ENCODE measurements at regions not wholly inside any gene's neighbourhood (a gene's known extent, or its start where the extent isn't known, plus 50 kb on each side); places are given as distances from the start of the nearest gene placed in this dataset.

DNA sequence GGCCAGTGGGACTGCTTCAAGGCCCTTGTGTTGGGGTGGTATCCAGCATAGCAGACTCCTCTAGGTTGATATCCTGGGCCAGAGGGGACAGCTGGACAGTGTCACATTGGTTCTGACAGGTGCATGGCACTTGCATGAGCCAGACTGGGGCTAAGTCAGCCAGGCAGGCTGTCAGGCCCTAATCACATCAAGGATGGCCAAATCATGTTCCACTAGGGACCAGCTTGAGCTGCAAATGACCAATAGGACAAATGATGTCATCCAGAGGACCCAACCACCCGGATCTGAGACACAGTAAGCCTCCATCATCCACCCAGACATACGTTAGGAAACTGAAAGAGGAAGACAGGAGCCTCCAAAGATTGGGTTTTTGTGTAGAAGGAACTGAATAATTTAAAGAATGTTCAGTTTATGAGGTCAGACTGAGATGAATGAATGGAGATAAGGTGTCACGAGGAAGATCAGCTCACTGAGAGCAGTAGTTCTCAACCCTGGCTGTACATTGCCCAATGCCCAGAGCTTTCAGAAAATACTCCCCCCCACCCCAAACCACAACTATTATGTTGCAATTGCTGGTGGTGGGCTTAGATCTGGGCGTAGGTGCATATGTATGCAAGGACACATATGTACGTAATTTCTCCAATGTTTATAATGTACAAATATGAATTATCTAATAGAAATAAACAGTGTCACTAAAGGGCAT is 75.2 kb upstream of the INHBA start (continued):
- TF ChIP-seq, protein P1, sequence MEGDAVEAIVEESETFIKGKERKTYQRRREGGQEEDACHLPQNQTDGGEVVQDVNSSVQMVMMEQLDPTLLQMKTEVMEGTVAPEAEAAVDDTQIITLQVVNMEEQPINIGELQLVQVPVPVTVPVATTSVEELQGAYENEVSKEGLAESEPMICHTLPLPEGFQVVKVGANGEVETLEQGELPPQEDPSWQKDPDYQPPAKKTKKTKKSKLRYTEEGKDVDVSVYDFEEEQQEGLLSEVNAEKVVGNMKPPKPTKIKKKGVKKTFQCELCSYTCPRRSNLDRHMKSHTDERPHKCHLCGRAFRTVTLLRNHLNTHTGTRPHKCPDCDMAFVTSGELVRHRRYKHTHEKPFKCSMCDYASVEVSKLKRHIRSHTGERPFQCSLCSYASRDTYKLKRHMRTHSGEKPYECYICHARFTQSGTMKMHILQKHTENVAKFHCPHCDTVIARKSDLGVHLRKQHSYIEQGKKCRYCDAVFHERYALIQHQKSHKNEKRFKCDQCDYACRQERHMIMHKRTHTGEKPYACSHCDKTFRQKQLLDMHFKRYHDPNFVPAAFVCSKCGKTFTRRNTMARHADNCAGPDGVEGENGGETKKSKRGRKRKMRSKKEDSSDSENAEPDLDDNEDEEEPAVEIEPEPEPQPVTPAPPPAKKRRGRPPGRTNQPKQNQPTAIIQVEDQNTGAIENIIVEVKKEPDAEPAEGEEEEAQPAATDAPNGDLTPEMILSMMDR (IDR thresholded peaks at IDR 0.05 in 2 of 3, conservative IDR thresholded peaks at IDR 0.05 in 1 of 3; ENCODE audit: control insufficient read depth in 2 of 3, extremely low read depth in 1 of 3, insufficient read depth in 1 of 3, low read depth in 3 of 3, low read length in 3 of 3): no peak
- TF ChIP-seq ATF7 (IDR thresholded peaks at IDR 0.05; ENCODE audit: low read depth) (peak; percentile 52; the same call in 1 of the 2 replicates), SPI1 (IDR thresholded peaks at IDR 0.05; ENCODE audit: borderline replicate concordance, insufficient read depth, low read depth, low read length) (0 out of 2 replicates have a peak, but pooled peaks have one; percentile 2), SUZ12 (IDR thresholded peaks at IDR 0.05; ENCODE audit: unreplicated experiment) (no peak), STAT1 (conservative IDR thresholded peaks at IDR 0.05) (no peak), SRF (IDR thresholded peaks at IDR 0.05; ENCODE audit: low read depth in 2 of 2, low read length in 2 of 2) (no peak), CHD2 (IDR thresholded peaks at IDR 0.05; ENCODE audit: borderline replicate concordance, low read depth, low read length) (no peak), SIN3A (IDR thresholded peaks at IDR 0.05; ENCODE audit: low read depth, low read length) (no peak)

DNA sequence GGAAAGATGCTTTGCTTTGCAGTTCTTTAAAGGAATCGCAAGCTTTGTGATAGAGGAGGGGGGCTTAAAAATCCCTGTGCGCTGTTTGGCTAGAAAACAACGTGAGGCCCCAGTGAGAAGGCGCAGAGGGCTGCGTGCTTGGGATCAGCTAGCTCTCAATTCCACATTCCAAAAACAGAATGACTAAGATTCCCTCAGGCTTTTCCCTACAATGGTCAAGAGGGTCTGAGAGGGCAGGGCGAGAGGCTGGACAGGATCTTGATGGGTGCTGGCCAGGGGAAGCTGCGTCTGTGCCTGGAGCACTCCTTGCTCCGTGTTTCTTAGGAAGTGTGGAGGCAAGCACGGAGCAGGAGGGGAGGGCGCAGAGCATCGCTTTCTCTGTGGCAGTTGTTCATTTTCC is 72.1 kb upstream of the INHBA start:
- Histone ChIP-seq H3K4me3 (no peak overlapping the region), H3K9me3 (replicated peaks; ENCODE audit: control insufficient read depth, insufficient read depth, low read length) (no peaks in the 10 kb centered on the region; the same call in 2 of the 3 replicates), H3K27ac (ENCODE audit: control insufficient read depth, insufficient read depth) (no peak overlapping the region), H3K79me2 (ENCODE audit: control insufficient read depth, insufficient read depth, low read length) (no peaks in the 10 kb centered on the region), H3K4me2 (ENCODE audit: control insufficient read depth, insufficient read depth) (no peak overlapping the region), H3K9ac (ENCODE audit: control insufficient read depth, insufficient read depth, low read length) (no peak overlapping the region), H4K20me1 (ENCODE audit: control insufficient read depth, insufficient read depth) (no peaks in the 10 kb centered on the region), H2AFZ (ENCODE audit: control insufficient read depth, low read depth, low read length) (no peak overlapping the region), H3K27me3 (replicated peaks in 1 of 2; ENCODE audit: control insufficient read depth in 2 of 2, insufficient read depth in 2 of 2, low read length in 1 of 2) (no peaks in the 10 kb centered on the region), H3K4me1 (ENCODE audit: control insufficient read depth, insufficient read depth, low read length) (no peaks in the 10 kb centered on the region), H3K36me3 (ENCODE audit: control insufficient read depth in 2 of 2, insufficient read depth in 2 of 2, low read length in 1 of 2) (no peaks in the 10 kb centered on the region)
- 68% methylated on average over 11 of the region's 11 CpGs for WGBS (ENCODE audit: insufficient coverage, insufficient replicate concordance, low lambda C conversion rate, missing lambda C conversion rate)
- POLR2A ChIA-PET: no interaction called here
- ATAC-seq (no peak), FAIRE-seq (no peak), DNase-seq (ENCODE audit: low read depth, low spot score) (no peak)
- CTCF ChIA-PET: no interaction called here
- no TSS peak for BruUV-seq (replicated peaks)
- RAD21 ChIA-PET (ENCODE audit: unreplicated experiment): no interaction called here
- in situ Hi-C loops (cut with MboI) (no loop called here), intact Hi-C loops (cut with micrococcal nuclease; ENCODE audit: unreplicated experiment) (loop anchor here (10.0 kb wide), 1 partner anchor 60 kb away; no protein-coding TSS in a partner anchor)
- SMC1A ChIA-PET (ENCODE audit: uncharacterized antibody, unreplicated experiment): no interaction called here
- TF ChIP-seq NR2F1 (conservative IDR thresholded peaks at IDR 0.05): no peak
- TF ChIP-seq, protein P2, sequence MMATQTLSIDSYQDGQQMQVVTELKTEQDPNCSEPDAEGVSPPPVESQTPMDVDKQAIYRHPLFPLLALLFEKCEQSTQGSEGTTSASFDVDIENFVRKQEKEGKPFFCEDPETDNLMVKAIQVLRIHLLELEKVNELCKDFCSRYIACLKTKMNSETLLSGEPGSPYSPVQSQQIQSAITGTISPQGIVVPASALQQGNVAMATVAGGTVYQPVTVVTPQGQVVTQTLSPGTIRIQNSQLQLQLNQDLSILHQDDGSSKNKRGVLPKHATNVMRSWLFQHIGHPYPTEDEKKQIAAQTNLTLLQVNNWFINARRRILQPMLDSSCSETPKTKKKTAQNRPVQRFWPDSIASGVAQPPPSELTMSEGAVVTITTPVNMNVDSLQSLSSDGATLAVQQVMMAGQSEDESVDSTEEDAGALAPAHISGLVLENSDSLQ (IDR thresholded peaks at IDR 0.05): no peak
- no peak for TF ChIP-seq TCF12 (IDR thresholded peaks at IDR 0.05; ENCODE audit: low read depth, low read length)
- no peak for TF ChIP-seq SIN3A (IDR thresholded peaks at IDR 0.05; ENCODE audit: low read depth, low read length)
- TF ChIP-seq, protein P3, sequence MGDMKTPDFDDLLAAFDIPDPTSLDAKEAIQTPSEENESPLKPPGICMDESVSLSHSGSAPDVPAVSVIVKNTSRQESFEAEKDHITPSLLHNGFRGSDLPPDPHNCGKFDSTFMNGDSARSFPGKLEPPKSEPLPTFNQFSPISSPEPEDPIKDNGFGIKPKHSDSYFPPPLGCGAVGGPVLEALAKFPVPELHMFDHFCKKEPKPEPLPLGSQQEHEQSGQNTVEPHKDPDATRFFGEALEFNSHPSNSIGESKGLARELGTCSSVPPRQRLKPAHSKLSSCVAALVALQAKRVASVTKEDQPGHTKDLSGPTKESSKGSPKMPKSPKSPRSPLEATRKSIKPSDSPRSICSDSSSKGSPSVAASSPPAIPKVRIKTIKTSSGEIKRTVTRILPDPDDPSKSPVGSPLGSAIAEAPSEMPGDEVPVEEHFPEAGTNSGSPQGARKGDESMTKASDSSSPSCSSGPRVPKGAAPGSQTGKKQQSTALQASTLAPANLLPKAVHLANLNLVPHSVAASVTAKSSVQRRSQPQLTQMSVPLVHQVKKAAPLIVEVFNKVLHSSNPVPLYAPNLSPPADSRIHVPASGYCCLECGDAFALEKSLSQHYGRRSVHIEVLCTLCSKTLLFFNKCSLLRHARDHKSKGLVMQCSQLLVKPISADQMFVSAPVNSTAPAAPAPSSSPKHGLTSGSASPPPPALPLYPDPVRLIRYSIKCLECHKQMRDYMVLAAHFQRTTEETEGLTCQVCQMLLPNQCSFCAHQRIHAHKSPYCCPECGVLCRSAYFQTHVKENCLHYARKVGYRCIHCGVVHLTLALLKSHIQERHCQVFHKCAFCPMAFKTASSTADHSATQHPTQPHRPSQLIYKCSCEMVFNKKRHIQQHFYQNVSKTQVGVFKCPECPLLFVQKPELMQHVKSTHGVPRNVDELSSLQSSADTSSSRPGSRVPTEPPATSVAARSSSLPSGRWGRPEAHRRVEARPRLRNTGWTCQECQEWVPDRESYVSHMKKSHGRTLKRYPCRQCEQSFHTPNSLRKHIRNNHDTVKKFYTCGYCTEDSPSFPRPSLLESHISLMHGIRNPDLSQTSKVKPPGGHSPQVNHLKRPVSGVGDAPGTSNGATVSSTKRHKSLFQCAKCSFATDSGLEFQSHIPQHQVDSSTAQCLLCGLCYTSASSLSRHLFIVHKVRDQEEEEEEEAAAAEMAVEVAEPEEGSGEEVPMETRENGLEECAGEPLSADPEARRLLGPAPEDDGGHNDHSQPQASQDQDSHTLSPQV (IDR thresholded peaks at IDR 0.05): no peak
- TF ChIP-seq BHLHE40 (IDR thresholded peaks at IDR 0.05; ENCODE audit: borderline replicate concordance in 1 of 2, low read depth in 2 of 2, low read length in 1 of 2): no peak
- TF ChIP-seq EP300 (IDR thresholded peaks at IDR 0.05; ENCODE audit: borderline replicate concordance in 1 of 2, control insufficient read depth in 1 of 2, low read depth in 2 of 2, low read length in 2 of 2): no peak
- TF ChIP-seq ZZZ3 (IDR thresholded peaks at IDR 0.05; ENCODE audit: control insufficient read depth, insufficient read length, low read depth): no peak
